Type B pancreatic cell (in vitro differentiated cells): ENCODE measurements at regions not wholly inside any gene's neighbourhood (a gene's known extent, or its start where the extent isn't known, plus 50 kb on each side); places are given as distances from the start of the nearest gene placed in this dataset.
"Not testable (repeated sequence)": the region's sequence is repeated elsewhere in the genome, so short reads cannot be mapped to it uniquely, and the experiment has no call there.

ENCODE experiments used
- DNase-seq: peaks from one replicate; pipeline ENCODE4 v3.0.0; 2021; ENCODE audit warnings: mixed read lengths; ENCODE audit not compliant: unreplicated experiment; ENCODE audit errors: extremely low spot score
- H3K27ac Mint-ChIP-seq: 2 replicates; pipeline ENCODE4 v1.8.0; 2021; ENCODE audit warnings: mild to moderate bottlenecking, mixed read lengths
- H3K27me3 Mint-ChIP-seq: 2 replicates; pipeline ENCODE4 v1.8.0; 2021; ENCODE audit warnings: mixed read lengths
- H3K36me3 Mint-ChIP-seq: 2 replicates; pipeline ENCODE4 v1.8.0; 2021; ENCODE audit warnings: mixed read lengths
- H3K4me1 Mint-ChIP-seq: one replicate; pipeline ENCODE4 v1.8.0; 2021; ENCODE audit warnings: mixed read lengths; ENCODE audit not compliant: unreplicated experiment
- H3K4me3 Mint-ChIP-seq: 2 replicates; pipeline ENCODE4 v1.8.0; 2021; ENCODE audit warnings: mild to moderate bottlenecking, mixed read lengths
- H3K9me3 Mint-ChIP-seq: 2 replicates; pipeline ENCODE4 v1.8.0; 2021; ENCODE audit warnings: mixed read lengths
- TF ChIP-seq, protein P1 (sequence below): fragments of 200-600 bp; sonication (generic); conservative IDR thresholded peaks from 2 replicates; pipeline ENCODE4 v1.5.0; 2021; ENCODE audit warnings: antibody characterized with exemption, mild to moderate bottlenecking

DNA sequence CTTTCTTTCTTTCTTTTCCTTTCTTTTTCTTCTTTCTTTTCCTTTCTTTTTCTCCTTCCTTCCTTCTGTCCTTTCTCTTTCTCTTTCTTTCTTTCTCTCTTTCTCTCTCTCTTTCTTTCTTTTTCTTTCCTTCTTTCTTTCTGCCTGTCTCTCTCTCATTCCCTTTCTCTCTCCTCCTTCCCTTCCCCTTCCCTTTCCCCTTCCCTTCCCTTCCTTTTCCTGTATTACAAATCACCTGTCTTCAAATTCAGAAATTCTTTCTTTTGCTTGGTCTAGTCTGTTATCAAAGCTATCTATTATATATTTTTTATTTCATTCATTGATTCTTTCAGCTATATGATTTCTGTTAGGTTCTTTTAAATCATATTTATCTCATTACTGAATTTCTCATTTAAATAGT is 315.2 kb upstream of the NOX3 start:
- TF ChIP-seq, protein P1, sequence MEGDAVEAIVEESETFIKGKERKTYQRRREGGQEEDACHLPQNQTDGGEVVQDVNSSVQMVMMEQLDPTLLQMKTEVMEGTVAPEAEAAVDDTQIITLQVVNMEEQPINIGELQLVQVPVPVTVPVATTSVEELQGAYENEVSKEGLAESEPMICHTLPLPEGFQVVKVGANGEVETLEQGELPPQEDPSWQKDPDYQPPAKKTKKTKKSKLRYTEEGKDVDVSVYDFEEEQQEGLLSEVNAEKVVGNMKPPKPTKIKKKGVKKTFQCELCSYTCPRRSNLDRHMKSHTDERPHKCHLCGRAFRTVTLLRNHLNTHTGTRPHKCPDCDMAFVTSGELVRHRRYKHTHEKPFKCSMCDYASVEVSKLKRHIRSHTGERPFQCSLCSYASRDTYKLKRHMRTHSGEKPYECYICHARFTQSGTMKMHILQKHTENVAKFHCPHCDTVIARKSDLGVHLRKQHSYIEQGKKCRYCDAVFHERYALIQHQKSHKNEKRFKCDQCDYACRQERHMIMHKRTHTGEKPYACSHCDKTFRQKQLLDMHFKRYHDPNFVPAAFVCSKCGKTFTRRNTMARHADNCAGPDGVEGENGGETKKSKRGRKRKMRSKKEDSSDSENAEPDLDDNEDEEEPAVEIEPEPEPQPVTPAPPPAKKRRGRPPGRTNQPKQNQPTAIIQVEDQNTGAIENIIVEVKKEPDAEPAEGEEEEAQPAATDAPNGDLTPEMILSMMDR: no peak
- Mint-ChIP-seq H3K4me3 (no peak overlapping the region), H3K4me1 (no peaks in the 10 kb centered on the region)

DNA sequence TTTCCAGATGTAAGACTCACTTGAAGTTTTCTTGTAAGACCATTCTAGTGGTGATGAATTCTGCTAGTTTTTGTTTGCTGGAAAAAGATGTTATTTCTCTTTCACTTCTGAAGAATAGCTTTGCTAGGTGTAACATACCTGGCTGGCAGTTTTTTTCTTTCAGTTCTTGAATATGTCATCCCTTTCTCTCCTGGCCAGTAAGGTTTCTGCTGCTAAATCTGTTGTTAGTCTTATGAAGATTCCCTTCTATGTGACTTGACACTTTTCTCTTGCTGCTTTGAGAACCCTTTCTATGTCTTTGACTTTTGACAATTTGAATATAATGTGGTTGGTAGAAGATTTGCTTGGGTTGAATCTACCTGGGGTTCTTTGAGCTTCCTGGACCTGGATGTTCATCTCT is 314.7 kb upstream of the NOX3 start:
- H3K4me3 Mint-ChIP-seq: no peak overlapping the region
- no peak overlapping the region for H3K27ac Mint-ChIP-seq
- no peak for DNase-seq
- H3K36me3 Mint-ChIP-seq: no peaks in the 10 kb centered on the region
- H3K9me3 Mint-ChIP-seq: peaks cover 14% of the 10 kb centered on the region
- TF ChIP-seq, protein P1: no peak
- no peaks in the 10 kb centered on the region for H3K27me3 Mint-ChIP-seq
- H3K4me1 Mint-ChIP-seq: no peaks in the 10 kb centered on the region

More for the DNA sequence above, 315.2 kb upstream of the NOX3 start:
- Mint-ChIP-seq H3K9me3 (peaks cover 14% of the 10 kb centered on the region), H3K27me3 (no peaks in the 10 kb centered on the region), H3K27ac (no peak overlapping the region), H3K36me3 (no peaks in the 10 kb centered on the region)
- DNase-seq: no peak

GRCh38 chr6:155765275-155766194 is 309.9 kb upstream of the NOX3 start:
- Mint-ChIP-seq H3K27ac (no peak overlapping the region), H3K4me1 (no peaks in the 10 kb centered on the region), H3K4me3 (no peak overlapping the region), H3K9me3 (peaks cover 3% of the 10 kb centered on the region), H3K27me3 (no peaks in the 10 kb centered on the region), H3K36me3 (no peaks in the 10 kb centered on the region)
- no peak for DNase-seq
- TF ChIP-seq, protein P1: no peak

- TF ChIP-seq, protein P1: no peak
- no peak overlapping the region for H3K4me3 Mint-ChIP-seq
- H3K9me3 Mint-ChIP-seq: peaks cover under 1% of the 10 kb centered on the region
- no peaks in the 10 kb centered on the region for H3K4me1 Mint-ChIP-seq
- no peak overlapping the region for H3K27ac Mint-ChIP-seq
- no peak for DNase-seq
- H3K27me3 Mint-ChIP-seq: no peaks in the 10 kb centered on the region
- H3K36me3 Mint-ChIP-seq: no peaks in the 10 kb centered on the region
Observed at GRCh38 chr6:155762649-155763048, 307.0 kb upstream of the NOX3 start.

- Mint-ChIP-seq H3K4me1 (peaks cover 4% of the 10 kb centered on the region), H3K27me3 (no peaks in the 10 kb centered on the region), H3K27ac (no peak overlapping the region), H3K4me3 (no peak overlapping the region), H3K36me3 (no peaks in the 10 kb centered on the region), H3K9me3 (peaks cover 8% of the 10 kb centered on the region)
- TF ChIP-seq, protein P1: no peak
- no peak for DNase-seq
Observed at GRCh38 chr6:155755452-155755851, 299.8 kb upstream of the NOX3 start.

- not testable (repeated sequence) for H3K4me3 Mint-ChIP-seq, DNase-seq, H3K27me3 Mint-ChIP-seq, H3K36me3 Mint-ChIP-seq, H3K4me1 Mint-ChIP-seq, H3K27ac Mint-ChIP-seq, H3K9me3 Mint-ChIP-seq
Observed at GRCh38 chr6:155748778-155749177, 293.1 kb upstream of the NOX3 start.
